ENCODE measurements at regions not wholly inside any gene's neighbourhood (a gene's known extent, or its start where the extent isn't known, plus 50 kb on each side); places are given as distances from the start of the nearest gene placed in this dataset.

- H3K27ac ChIP-seq, result no peak overlapping the region
- H3K36me3 ChIP-seq, result no peaks in the 10 kb centered on the region
- no peak for TF ChIP-seq POLR2A (IDR thresholded peaks at IDR 0.05)
- no peak for TF ChIP-seq POLR2AphosphoS5 (IDR thresholded peaks at IDR 0.05)
- TF ChIP-seq, protein P1, sequence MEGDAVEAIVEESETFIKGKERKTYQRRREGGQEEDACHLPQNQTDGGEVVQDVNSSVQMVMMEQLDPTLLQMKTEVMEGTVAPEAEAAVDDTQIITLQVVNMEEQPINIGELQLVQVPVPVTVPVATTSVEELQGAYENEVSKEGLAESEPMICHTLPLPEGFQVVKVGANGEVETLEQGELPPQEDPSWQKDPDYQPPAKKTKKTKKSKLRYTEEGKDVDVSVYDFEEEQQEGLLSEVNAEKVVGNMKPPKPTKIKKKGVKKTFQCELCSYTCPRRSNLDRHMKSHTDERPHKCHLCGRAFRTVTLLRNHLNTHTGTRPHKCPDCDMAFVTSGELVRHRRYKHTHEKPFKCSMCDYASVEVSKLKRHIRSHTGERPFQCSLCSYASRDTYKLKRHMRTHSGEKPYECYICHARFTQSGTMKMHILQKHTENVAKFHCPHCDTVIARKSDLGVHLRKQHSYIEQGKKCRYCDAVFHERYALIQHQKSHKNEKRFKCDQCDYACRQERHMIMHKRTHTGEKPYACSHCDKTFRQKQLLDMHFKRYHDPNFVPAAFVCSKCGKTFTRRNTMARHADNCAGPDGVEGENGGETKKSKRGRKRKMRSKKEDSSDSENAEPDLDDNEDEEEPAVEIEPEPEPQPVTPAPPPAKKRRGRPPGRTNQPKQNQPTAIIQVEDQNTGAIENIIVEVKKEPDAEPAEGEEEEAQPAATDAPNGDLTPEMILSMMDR (IDR thresholded peaks at IDR 0.05), result no peak
- peaks cover 17% of the 10 kb centered on the region for H3K4me1 ChIP-seq (replicated peaks)
- intact Hi-C loops (cut with DNase I), result no loop called here
- no peak for DNase-seq (ENCODE audit: low spot score)
- H3K4me3 ChIP-seq, result no peak overlapping the region
- H3K27me3 ChIP-seq (replicated peaks; ENCODE audit: insufficient read depth), result no peaks in the 10 kb centered on the region
- H3K9me3 ChIP-seq, result no peaks in the 10 kb centered on the region
- 80% methylated on average over 9 of the region's 9 CpGs for WGBS
These were observed 50.3 kb upstream of the HGFAC start for GRCh38 chr4:3391422-3391821.
